Gastrocnemius medialis (tissue), 4 donors: ENCODE measurements at regions not wholly inside any gene's neighbourhood (a gene's known extent, or its start where the extent isn't known, plus 50 kb on each side); places are given as distances from the start of the nearest gene placed in this dataset.
A peak's percentile ranks its signal among the peaks of the same experiment; 100 is the strongest.
"Not testable (repeated sequence)": the region's sequence is repeated elsewhere in the genome, so short reads cannot be mapped to it uniquely, and the experiment has no call there.

Experiments
- ATAC-seq, 2 donors: fragments of 150-250 bp; one replicate each; pipeline ENCODE4 v1.9.1; 2016
- DNase-seq, 2 donors: peaks; one replicate each; pipeline ENCODE4 v3.0.0-alpha.2; 2019
- H3K27ac ChIP-seq, 4 donors: fragments of 200-600 bp; sonication (generic); 1 replicate in 1 of 4; 2 replicates in 3 of 4; pipeline ENCODE4 v1.5.1; 2016 to 2018; ENCODE audit warnings: mild to moderate bottlenecking in 2 of 4, moderate library complexity in 1 of 4
- H3K27me3 ChIP-seq, 3 donors: fragments of 200-600 bp; sonication (generic) in 2 of 3; 1 replicate in 1 of 3; 2 replicates in 2 of 3; pipeline versions ENCODE4 v1.5.1 to v1.6.0; 2016 to 2019; ENCODE audit warnings: mild to moderate bottlenecking in 1 of 3, moderate library complexity in 1 of 3
- H3K36me3 ChIP-seq, 2 donors: fragments of 200-600 bp; sonication (generic) in 1 of 2; one replicate each; pipeline ENCODE4 v1.5.1; 2017 to 2018
- H3K4me1 ChIP-seq, 2 donors: fragments of 200-600 bp; sonication (generic) in 1 of 2; one replicate each; pipeline ENCODE4 v1.5.1; 2016 to 2017; ENCODE audit warnings: mild to moderate bottlenecking in 2 of 2
- H3K4me3 ChIP-seq, 4 donors: fragments of 200-600 bp; sonication (generic) in 3 of 4; 1 replicate in 1 of 4; 2 replicates in 3 of 4; pipeline ENCODE4 v1.5.1; 2016 to 2019; ENCODE audit warnings: mild to moderate bottlenecking in 2 of 4
- H3K9me3 ChIP-seq, 3 donors: fragments of 200-600 bp; sonication (generic) in 2 of 3; 1 replicate in 1 of 3; 2 replicates in 2 of 3; pipeline ENCODE4 v1.5.1; 2016 to 2019
- in situ Hi-C, 4 donors: fragments of 200-750 bp; cut with MboI; loops; one replicate each; pipeline versions ENCODE4 v1.15.0 to v1.8.0; 2017; ENCODE audit warnings: low sequenced_read_pairs in 4 of 4
- intact Hi-C: fragments of 100-400 bp; cut with DNase I; formaldehyde crosslinking; loops from one replicate; pipeline ENCODE4 v1.15.1; 2023; ENCODE audit warnings: low total_unique reads

DNA sequence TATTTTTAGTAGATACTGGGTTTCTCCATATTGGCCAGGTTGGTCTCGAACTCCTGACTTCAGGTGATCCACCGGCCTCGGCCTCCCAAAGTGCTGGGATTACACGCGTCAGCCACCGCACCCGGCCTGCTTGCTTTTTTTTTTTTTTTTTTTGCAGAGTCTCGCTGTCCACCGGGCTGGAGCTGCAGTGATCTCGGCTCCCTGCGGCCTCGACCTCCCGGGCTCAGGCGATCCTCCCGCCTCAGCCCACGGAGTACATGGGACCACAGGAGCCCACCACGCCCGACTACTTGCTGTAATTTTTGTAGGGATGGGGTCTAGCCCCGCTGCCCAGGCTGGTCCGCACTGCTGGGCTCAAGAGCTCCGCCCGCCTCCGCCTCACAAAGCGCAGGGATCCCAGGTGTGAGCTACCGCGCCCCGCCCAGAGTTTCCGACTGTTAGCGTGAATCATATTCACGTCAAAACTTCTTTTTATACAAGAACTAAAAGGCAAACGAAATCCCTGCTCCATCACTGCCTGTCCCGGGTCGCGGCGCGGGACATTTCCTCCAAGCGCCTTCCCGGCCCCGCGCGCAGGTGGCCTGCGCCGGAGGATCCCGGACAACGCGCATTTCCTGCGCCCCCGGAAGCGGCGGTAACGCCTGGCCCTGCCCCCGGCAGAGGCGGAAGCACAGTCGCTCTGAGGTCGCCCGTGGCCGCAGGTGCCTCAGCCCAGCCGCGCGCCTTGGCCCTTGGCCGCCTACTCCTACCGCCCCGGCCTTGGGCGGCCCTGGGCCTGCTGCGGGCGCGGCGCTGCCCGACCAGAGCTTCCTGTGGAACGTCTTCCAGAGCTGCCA lies 50.9 kb upstream of the APOD start:
- H3K9me3 ChIP-seq, intact Hi-C loops, H3K4me1 ChIP-seq, H3K36me3 ChIP-seq, in situ Hi-C loops, DNase-seq, H3K27me3 ChIP-seq: not testable (repeated sequence)
- ATAC-seq: peak; percentile 95 to 98
- peak overlapping the region; percentile 47 to 63 (median 59) for H3K4me3 ChIP-seq
- peak overlapping the region; percentile 63 to 78 (median 70) for H3K27ac ChIP-seq
